ENCODE measurements at regions not wholly inside any gene's neighbourhood (a gene's known extent, or its start where the extent isn't known, plus 50 kb on each side); places are given as distances from the start of the nearest gene placed in this dataset.

DNA sequence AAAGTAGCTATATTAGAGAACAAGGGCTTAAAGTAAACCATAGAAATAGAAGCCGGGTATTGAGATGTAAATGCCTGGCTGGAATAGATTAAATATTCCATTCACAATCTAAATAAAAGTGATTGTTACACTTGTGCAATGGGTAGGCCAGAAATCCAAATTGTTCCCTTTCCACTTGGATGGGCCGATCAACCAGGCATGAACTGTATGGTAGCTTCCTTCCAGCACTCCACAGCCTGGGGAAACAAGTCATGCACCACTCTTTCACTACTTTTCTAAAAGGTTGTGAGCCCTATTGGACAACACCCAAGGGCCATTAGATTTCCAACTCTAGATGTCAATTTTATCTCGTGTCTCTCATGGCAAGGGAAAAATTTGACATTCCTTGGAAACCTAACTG, 407.3 kb upstream of the HSFY2 start:
- H3K4me3 ChIP-seq (ENCODE audit: low read depth, low read length): no peak overlapping the region
- no peaks in the 10 kb centered on the region for H3K27me3 ChIP-seq (ENCODE audit: control insufficient read depth, insufficient read depth, low read length)
- no peak overlapping the region for H3K27ac ChIP-seq (ENCODE audit: low read depth, low read length)
- ChIA-PET POLR2A (no interaction called here), CTCF (no interaction called here)
- no peak for DNase-seq (ENCODE audit: low read depth, low spot score)
- no peaks in the 10 kb centered on the region for H3K9me3 ChIP-seq (ENCODE audit: control insufficient read depth, insufficient read depth, low read length)
- TF ChIP-seq, protein P1, sequence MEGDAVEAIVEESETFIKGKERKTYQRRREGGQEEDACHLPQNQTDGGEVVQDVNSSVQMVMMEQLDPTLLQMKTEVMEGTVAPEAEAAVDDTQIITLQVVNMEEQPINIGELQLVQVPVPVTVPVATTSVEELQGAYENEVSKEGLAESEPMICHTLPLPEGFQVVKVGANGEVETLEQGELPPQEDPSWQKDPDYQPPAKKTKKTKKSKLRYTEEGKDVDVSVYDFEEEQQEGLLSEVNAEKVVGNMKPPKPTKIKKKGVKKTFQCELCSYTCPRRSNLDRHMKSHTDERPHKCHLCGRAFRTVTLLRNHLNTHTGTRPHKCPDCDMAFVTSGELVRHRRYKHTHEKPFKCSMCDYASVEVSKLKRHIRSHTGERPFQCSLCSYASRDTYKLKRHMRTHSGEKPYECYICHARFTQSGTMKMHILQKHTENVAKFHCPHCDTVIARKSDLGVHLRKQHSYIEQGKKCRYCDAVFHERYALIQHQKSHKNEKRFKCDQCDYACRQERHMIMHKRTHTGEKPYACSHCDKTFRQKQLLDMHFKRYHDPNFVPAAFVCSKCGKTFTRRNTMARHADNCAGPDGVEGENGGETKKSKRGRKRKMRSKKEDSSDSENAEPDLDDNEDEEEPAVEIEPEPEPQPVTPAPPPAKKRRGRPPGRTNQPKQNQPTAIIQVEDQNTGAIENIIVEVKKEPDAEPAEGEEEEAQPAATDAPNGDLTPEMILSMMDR (IDR thresholded peaks at IDR 0.05; ENCODE audit: low read depth, low read length): no peak

DNA sequence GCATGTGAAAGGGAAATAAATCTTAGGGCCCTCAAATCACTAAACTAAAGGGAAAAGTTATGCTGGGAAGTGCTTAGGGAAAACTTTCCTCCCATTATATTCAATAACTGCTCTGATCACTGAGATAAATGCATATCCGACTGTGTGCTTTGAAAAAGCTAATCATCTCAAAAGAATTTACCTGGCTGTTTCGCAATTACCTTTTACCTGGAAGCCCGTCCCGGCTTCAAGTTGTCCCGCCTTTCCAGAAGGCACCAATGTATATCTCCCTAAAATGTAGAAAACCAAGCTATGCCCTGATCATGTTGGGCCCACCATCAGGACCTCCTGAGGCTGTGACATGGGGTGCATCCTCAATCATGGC, 394.6 kb upstream of the HSFY2 start:
- Histone ChIP-seq H3K9me3 (ENCODE audit: control insufficient read depth, insufficient read depth, low read length) (no peaks in the 10 kb centered on the region), H3K27me3 (ENCODE audit: control insufficient read depth, insufficient read depth, low read length) (no peaks in the 10 kb centered on the region), H3K27ac (ENCODE audit: low read depth, low read length) (no peak overlapping the region), H3K4me3 (ENCODE audit: low read depth, low read length) (no peak overlapping the region)
- no peak for DNase-seq (ENCODE audit: low read depth, low spot score)
- TF ChIP-seq, protein P1 (IDR thresholded peaks at IDR 0.05; ENCODE audit: low read depth, low read length): no peak
- CTCF ChIA-PET: no interaction called here
- POLR2A ChIA-PET: no interaction called here

DNA sequence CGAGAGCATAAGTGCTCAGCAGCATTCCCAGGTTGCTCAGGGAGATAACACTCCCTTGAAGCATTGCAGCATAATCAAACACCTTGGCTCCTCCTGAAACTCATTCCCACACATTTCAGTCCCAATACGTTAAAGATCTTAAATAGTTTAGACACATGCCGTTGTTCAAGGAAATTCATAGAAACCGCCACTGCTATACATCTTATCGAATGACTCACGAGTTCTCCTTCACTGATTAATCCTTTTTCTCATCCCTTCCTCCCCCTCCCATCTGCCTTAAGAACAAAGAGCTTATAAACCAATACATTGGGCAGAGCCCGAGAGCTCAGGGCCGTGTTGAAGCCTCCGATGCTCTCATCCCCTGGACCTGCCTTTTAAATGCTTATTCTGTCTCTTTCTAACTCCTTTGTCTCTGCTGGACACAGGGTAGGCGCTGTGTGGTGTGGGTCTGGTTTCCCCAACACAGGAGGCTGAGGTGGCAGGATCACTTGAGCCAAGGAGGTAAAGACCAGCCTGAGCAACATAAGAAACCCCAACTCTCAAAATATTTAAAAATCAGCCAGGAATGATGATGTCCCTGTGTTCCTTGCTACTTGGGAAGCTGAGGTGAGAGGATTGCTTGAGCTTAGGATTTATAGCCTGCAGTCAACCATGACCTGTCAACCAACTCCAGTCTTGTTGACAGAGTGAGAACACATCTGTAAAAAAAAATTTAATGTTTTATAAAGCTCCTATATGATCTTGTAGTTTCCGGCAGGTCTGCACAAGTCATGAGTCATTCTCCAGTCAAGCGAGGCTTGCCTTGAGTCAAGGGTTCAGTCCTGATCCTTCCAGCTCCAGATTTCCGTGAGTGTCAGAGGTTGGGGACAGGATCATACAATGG, 394.0 kb upstream of the HSFY2 start:
- CTCF ChIA-PET: no interaction called here
- H3K4me3 ChIP-seq (ENCODE audit: low read depth, low read length): no peak overlapping the region
- H3K9me3 ChIP-seq (ENCODE audit: control insufficient read depth, insufficient read depth, low read length): no peaks in the 10 kb centered on the region

DNA sequence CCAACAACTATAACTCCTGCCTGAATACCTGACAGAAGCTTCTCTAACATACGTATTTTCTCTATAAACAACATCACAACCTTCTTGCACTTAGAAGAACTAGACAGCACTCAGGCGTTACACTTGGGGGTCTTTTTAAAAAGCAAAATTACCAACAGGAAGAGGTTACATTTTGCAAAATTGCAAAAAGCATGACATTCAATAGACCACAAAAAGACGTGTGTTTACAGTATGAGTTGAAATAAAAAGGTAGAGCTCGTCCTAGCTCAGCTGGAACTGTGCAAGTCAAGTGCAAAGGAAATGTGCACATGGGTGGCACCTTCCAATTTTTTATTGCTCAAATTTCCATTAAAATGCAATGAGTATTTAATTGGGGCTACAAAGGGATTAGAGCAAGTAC, 375.2 kb upstream of the HSFY2 start:
- CTCF ChIA-PET: no interaction called here
- TF ChIP-seq, protein P1 (IDR thresholded peaks at IDR 0.05; ENCODE audit: low read depth, low read length): no peak
- POLR2A ChIA-PET: no interaction called here
- no peak for DNase-seq (ENCODE audit: low read depth, low spot score)
- Histone ChIP-seq H3K4me3 (ENCODE audit: low read depth, low read length) (no peak overlapping the region), H3K9me3 (ENCODE audit: control insufficient read depth, insufficient read depth, low read length) (no peaks in the 10 kb centered on the region), H3K27me3 (ENCODE audit: control insufficient read depth, insufficient read depth, low read length) (no peaks in the 10 kb centered on the region), H3K27ac (ENCODE audit: low read depth, low read length) (no peak overlapping the region)

More for the DNA sequence above, 394.0 kb upstream of the HSFY2 start:
- no peaks in the 10 kb centered on the region for H3K27me3 ChIP-seq (ENCODE audit: control insufficient read depth, insufficient read depth, low read length)
- DNase-seq (ENCODE audit: low read depth, low spot score): no peak
- TF ChIP-seq, protein P1 (IDR thresholded peaks at IDR 0.05; ENCODE audit: low read depth, low read length): no peak
- H3K27ac ChIP-seq (ENCODE audit: low read depth, low read length): no peak overlapping the region
- POLR2A ChIA-PET: no interaction called here

DNA sequence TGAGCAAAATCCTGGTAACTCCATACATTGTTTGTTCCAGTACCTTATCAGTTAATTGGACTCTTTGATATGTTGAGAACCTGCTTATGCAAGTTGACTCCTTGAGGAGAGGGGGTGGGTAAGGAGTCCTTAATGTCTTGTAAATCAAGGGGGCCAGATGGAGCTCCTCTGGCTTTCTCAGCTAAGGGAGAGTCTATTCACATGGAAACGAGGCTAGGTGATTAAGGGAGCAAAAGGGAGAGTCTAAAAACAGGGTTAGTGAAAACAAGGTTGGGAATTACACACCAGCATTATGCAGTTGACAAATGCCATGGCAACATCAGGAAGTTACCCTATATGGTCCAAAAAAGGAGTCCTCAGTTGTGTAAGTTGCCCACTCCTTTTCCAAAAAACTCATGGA, 372.8 kb upstream of the HSFY2 start:
- Histone ChIP-seq H3K4me3 (ENCODE audit: low read depth, low read length) (no peak overlapping the region), H3K27ac (ENCODE audit: low read depth, low read length) (no peak overlapping the region), H3K27me3 (ENCODE audit: control insufficient read depth, insufficient read depth, low read length) (no peaks in the 10 kb centered on the region), H3K9me3 (ENCODE audit: control insufficient read depth, insufficient read depth, low read length) (no peaks in the 10 kb centered on the region)
- CTCF ChIA-PET: no interaction called here
- TF ChIP-seq, protein P1 (IDR thresholded peaks at IDR 0.05; ENCODE audit: low read depth, low read length): no peak
- no peak for DNase-seq (ENCODE audit: low read depth, low spot score)
- POLR2A ChIA-PET: no interaction called here

Measured in AG04450 (cell line).